ENCODE measurements at regions not wholly inside any gene's neighbourhood (a gene's known extent, or its start where the extent isn't known, plus 50 kb on each side); places are given as distances from the start of the nearest gene placed in this dataset.
"Not testable (repeated sequence)": the region's sequence is repeated elsewhere in the genome, so short reads cannot be mapped to it uniquely, and the experiment has no call there.

DNA sequence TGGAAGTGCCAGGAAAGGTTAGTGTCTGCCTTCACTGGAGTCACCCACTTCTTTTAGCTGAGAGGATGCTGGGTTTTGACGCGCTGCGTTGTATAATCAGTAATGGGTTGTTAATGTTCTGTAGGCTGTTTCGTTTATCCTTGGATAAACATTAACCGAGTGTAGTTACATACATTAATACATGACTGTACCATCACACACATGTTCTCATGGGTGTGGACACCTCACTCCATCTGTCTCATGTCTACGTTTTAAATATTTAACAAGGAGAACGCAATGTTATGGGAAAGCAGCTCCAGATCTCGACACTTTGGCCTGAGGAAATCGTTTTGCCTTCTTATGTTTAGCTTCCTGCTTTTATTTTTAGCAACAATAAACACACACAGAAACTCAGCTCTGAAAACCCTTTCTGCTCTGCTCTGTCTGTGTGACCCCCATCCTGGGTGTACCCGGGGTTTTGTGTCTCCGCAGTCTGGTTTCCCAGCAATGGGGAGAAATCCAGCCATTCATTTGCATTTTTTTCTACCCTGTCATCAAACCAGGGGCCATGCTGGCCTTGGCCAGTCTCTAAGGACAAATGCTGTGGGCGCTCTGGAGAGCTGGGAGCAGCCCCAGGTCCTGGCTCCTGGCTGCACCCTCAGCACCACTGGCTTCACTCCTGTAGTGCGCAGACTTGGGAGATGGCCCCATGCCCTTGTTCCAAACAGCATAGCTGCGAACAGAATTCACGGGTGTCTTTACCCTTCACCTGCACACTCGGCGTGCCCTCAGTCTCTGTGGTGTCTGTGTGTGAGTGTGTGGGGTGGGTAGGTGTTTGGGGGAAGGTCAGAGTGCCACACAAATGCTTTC, 110.8 kb downstream of the ERMARD start:
- no peak for DNase-seq (ENCODE audit: low read depth in 2 of 2)

GRCh38 chr6:169861431-169862042, 110.1 kb downstream of the ERMARD start:
- DNase-seq (ENCODE audit: low read depth in 2 of 2): no peak

- no peak for DNase-seq (ENCODE audit: low read depth in 2 of 2)
Observed at GRCh38 chr6:169859978-169860703, 108.7 kb downstream of the ERMARD start.

DNA sequence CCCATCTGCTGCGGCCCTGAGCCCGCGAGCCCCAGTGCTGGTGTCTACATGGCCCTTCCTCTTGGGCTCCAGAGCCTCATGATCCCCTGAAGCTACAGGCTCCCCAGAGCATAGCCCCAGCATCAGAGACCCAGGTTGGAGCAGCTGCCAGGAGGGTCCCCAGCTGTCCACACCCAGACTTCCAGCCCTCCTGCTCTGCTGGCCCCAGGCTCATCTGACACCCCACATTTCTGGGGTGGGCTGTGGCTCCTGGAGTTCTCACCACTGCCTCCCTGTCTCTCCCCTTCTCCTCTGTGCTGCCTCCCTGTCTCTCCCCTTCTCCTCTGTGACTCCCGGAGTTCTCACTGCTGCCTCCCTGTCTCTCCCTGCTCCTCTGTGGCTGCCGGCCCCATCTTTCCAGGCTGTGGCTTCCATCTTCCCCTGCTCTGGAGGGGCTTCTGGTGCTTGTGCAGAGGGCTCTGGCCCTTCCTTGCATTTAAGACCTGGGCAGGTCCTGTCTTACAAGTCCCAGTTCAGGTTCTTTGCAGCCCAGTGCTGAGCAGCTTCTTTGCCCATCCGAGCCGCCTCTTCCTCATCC, 108.1 kb downstream of the ERMARD start:
- no peak for DNase-seq (ENCODE audit: low read depth in 2 of 2)

GRCh38 chr6:169858935-169859351, 107.5 kb downstream of the ERMARD start:
- no peak for DNase-seq (ENCODE audit: low read depth in 2 of 2)

- DNase-seq (ENCODE audit: low read depth in 2 of 2): no peak
Observed at GRCh38 chr6:169858293-169858934, 107.0 kb downstream of the ERMARD start.

DNA sequence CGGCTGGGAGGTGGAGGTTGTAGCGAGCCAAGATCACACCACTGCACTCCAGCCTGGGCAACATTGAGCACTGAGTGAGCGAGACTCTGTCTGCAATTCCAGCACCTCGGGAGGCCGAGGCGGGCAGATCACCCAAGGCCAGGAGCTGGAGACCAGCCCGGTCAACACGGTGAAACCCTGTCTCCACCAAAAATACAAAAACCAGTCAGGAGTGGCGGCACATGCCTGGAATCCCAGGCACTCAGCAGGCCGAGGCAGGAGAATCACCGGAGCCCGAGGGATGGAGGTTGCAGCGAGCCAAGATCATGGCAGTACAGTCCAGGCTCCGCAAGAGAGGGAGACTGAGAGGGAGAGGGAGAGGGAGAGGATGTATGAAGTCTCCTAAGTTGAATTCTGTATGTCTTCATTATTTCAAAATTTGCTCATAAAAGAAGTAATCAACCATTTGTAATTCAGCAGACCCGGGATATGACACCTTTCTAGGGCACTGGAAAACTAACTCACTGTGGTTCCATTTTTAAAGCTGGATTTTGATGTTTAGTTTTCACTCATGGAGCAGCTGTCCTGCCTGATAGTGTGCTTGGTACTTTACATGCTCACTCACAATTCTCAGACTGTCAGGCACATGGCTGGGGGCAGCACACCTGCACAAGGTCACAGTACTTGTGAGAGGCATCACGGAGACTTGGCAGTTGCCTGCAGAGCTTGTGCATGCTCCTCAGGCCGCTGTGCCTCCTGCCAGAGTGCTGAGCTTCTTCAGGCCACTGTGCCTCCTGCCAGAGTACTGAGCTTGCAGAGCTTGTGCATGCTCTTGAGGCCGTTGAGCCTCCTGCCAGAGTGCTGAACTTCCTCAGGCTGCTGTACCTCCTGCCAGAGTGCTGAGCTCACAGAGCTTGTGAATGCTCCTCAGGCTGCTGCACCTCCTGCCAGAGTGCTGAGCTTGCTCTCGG, 106.2 kb downstream of the ERMARD start:
- DNase-seq (ENCODE audit: low read depth in 2 of 2): no peak

- DNase-seq (ENCODE audit: low read depth in 2 of 2): not testable (repeated sequence)
Observed at GRCh38 chr6:169856442-169857342, 105.3 kb downstream of the ERMARD start.

- no peak for DNase-seq (ENCODE audit: low read depth in 2 of 2)
Observed at GRCh38 chr6:169854813-169855212, 103.4 kb downstream of the ERMARD start.

DNA sequence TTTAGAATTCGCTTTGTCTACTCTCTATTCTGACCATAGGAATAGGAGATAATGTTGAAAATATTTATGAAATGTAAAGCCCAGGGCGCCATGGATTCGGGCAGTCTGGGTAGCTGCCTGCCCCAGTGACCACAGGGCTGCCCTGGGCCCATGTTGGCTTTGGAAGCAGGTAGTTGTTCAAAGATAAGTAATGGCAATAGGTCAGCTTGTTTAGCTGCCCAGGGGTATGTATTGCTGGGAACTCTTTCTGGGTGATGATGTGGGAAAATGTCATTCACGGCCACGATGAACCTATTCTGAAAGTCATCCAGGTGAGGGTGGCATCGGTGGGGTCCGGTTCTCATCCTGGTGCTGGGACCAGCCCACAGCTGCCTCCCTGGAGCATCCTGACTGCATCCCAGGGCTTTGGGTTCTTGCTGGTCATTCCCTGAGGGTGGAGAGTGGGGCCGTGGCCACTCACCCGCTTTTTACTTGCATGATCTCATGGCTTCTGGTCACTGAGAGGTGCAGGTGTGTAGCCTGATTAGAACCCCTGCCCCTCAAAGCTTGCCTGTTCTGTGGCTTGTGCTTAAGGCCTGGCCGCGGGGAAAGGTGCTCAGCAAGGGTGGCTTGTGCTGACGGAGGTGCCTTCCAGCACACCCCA, 102.8 kb downstream of the ERMARD start:
- DNase-seq (ENCODE audit: low read depth in 2 of 2): no peak

DNA sequence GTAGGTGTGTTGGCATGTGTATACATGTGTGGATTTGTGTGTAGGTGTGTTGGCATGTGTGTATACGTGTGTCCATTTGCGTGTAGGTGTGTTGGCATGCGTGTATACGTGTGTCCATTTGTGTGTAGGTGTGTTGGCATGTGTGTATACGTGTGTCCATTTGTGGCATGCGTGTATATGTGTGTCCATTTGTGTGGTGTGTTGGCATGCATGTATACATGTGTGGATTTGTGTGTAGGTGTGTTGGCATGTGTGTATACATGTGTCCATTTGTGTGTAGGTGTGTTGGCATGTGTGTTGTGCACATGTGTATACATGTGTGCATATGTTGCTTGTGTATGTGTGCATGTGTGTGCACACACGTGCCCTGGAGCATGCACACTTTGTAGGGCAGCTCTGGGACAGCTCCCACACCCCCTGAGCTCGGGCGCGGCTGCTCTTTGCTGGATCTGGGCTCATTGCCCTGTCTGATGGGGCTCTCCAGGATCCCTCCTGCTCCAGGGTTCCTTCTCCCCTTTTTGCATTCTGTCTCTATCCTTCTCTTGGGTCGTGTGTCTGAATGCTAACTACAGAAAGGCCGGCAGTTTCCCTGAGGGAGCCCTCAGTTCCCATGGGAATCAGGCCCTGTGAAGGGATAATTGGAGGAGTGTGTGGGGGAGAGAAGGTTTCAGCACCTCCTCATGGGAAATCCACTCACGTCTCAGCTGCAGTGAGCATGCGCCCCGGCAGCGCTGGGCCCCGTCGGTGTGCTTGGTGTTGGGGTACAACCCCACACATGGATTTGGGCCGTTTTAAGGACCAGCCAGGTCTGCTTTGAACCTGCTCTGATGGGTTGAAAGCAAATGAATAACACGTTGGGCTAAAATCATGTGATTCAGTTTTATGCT, 102.0 kb downstream of the ERMARD start:
- no peak for DNase-seq (ENCODE audit: low read depth in 2 of 2)

DNA sequence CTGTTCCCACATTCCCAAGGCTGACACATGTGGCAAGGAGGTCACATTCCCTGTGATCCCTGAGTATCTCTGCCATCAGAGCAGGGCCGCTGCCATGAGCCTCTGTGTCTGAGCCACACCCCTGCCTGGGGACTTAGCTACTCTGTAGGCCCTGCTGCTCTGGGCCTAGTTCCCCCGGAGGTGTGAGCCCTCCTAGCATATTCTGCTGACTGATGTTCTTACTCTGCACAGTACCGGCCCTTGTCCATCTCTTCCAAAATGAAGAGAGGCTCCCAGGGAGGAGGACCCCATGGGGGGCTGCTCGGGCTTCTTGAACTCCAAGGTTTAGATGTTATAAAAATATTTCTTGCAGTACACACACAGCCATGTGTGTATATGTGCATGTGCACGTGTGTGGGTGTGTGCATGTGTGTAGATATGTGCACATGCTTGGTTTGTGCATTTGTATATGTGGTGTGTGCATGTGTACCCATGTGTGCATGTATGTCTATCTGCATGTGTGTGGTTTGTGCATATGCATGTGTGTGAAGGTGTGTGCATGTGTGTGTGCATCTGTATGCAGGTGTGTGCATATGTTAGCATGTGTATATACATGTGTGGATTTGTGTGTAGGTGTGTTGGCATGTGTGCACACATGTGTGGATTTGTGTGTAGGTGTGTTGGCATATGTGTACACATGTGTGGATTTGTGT, 101.2 kb downstream of the ERMARD start:
- DNase-seq (ENCODE audit: low read depth in 2 of 2): no peak

DNA sequence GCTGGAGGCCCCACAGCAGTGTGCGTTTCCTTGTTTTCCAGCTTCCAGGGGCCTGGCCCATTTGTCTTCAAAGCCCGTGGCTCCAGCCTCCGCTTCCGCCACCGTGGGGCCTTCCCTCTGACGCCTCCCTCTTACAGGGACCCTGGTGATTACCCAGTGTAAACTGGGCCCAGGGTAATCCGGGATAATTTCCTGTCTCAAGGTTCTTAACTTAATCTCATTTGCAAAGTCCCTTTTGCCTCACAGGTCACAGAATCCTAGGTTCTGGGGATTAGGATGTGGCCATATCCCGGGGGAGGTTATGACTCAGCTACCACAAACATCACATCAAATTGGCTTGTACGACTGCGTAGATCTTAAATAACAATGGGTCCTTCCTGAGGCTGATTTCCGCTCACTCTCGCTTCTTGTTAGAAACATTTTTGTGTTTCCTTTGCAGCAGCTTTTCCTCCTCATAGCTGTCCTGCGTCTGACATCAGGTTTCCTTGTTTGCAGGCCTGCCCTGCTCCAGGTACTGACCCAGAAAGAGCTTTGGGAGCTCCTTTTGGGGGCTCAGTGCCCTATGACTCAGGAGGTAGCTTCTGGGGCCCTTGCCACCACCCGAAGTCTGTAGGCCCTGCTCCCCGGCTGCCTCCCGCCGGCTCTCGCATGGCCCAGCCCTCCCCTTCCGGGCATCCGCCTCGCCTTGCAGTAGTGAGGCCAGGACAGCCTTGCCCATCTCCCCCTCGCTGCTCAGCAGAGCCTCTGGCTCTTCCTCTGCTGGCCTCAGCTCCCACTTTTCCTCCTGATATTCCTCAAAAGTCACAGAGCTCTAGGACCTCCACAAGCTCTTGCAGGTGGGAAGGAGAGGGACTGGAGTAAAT, 100.5 kb downstream of the ERMARD start:
- DNase-seq (ENCODE audit: low read depth in 2 of 2): no peak

DNA sequence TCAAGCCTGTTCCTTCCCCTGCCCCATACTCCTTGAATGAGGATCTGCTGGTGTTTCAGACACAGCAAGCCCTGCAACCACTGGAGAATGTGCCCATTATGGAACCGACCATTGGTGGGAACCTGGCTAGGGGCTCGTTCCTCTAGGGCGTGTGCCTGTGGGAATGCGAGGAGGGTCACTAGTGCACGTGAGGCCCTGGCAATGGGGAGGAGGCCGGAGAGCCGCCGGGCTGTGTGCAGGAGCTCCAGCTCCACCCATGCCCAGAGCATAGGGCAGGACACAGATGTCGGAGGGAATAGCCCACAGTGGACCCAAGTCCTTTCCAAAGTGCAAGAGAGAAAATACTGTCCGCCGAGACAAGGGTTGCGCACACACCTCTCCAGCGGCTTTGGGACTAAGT, 99.3 kb downstream of the ERMARD start:
- no peak for DNase-seq (ENCODE audit: low read depth in 2 of 2)

DNA sequence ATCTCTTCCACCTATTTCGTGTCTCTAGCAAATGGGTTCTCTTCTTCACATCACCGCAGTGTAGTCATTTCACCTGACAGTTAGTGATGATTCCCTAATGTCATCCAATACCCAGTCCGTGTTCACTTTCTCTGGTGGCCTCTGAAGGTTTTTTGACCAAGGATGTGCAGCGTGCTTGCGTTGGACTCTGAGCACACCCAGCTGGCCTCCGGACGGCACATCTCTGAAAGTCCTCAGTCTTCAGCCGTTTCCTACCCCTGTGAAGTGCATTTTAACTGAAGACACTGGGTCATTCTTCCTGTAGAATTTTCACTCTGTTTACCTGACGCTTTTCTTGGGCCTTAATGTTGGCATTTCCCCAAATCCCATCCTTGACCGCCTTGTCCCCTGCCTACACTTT, 98.7 kb downstream of the ERMARD start:
- DNase-seq (ENCODE audit: low read depth in 2 of 2): no peak

GRCh38 chr6:169849396-169849795, 98.0 kb downstream of the ERMARD start:
- DNase-seq (ENCODE audit: low read depth in 2 of 2): no peak

DNA sequence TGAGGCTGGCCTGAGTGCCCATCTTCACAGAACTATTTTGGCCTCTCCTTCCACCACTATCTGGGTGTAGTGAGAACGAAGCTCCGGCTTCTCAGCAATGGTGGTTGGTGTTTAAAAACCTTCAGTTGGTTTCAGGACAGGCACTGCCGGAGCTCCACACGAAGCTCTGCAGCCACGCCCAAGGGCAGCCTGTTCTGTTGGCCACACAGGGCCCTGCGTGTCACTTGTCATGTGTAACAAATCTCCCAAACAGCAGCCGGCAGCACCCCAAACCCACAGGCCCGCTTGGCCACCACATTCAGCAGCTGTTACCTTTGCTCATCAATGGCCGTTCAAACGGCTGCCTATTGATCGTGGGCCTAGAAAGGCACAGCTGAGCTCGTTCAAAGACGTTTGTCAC, 97.5 kb downstream of the ERMARD start:
- no peak for DNase-seq (ENCODE audit: low read depth in 2 of 2)

All from fibroblast of skin of left quadriceps (primary cell).